MM.1S (cell line): ENCODE measurements at regions not wholly inside any gene's neighbourhood (a gene's known extent, or its start where the extent isn't known, plus 50 kb on each side); places are given as distances from the start of the nearest gene placed in this dataset.

Experiments
- DNase-seq: peaks from one replicate; pipeline ENCODE4 v3.0.0-alpha.2; 2015
- H2AFZ ChIP-seq: fragments of 300-600 bp; sonication (generic); 2 replicates; pipeline ENCODE4 v1.6.0; 2016; ENCODE audit warnings: antibody characterized with exemption, low read length
- H3F3A ChIP-seq: fragments of 300-600 bp; sonication (generic); 2 replicates; pipeline ENCODE4 v1.6.1; 2016; ENCODE audit warnings: mild to moderate bottlenecking, antibody characterized with exemption, low read length, moderate library complexity, mixed read lengths; ENCODE audit not compliant: insufficient read depth
- H3K27ac ChIP-seq: fragments of 300-600 bp; sonication (generic); 2 replicates; pipeline ENCODE4 v1.5.1; 2016; ENCODE audit warnings: mild to moderate bottlenecking, low read length
- H3K27me3 ChIP-seq: fragments of 300-600 bp; sonication (generic); replicated peaks from 2 replicates; pipeline ENCODE4 v1.6.0; 2016; ENCODE audit warnings: low read length; ENCODE audit not compliant: insufficient read depth
- H3K36me3 ChIP-seq: fragments of 300-600 bp; sonication (generic); replicated peaks from 2 replicates; pipeline ENCODE4 v1.6.1; 2016; ENCODE audit warnings: mild to moderate bottlenecking, low read length, mixed read lengths; ENCODE audit not compliant: insufficient read depth
- H3K4me1 ChIP-seq: fragments of 300-600 bp; sonication (generic); 2 replicates; pipeline ENCODE4 v1.6.1; 2016; ENCODE audit warnings: low read length, mixed read lengths
- H3K4me2 ChIP-seq: fragments of 300-600 bp; sonication (generic); 2 replicates; pipeline ENCODE4 v1.6.0; 2016; ENCODE audit warnings: low read depth, low read length
- H3K4me3 ChIP-seq: fragments of 300-600 bp; sonication (generic); 2 replicates; pipeline ENCODE4 v1.5.1; 2016; ENCODE audit warnings: low read length, mixed read lengths
- H3K79me2 ChIP-seq: fragments of 300-600 bp; sonication (generic); 2 replicates; pipeline ENCODE4 v1.6.1; 2016; ENCODE audit warnings: mixed run types, low read length, mixed read lengths
- H3K9ac ChIP-seq: fragments of 300-600 bp; sonication (generic); 2 replicates; pipeline ENCODE4 v1.6.1; 2016; ENCODE audit warnings: low read length, mixed read lengths
- H3K9me2 ChIP-seq: fragments of 300-600 bp; sonication (generic); replicated peaks from 2 replicates; pipeline ENCODE4 v1.6.1; 2016; ENCODE audit warnings: mild to moderate bottlenecking, low read length, mixed read lengths; ENCODE audit not compliant: insufficient read depth
- H3K9me3 ChIP-seq: fragments of 300-600 bp; sonication (generic); replicated peaks from 2 replicates; pipeline ENCODE4 v1.6.1; 2016; ENCODE audit warnings: mild to moderate bottlenecking, low read length, mixed read lengths; ENCODE audit not compliant: insufficient read depth
- H4K20me1 ChIP-seq: fragments of 300-600 bp; sonication (generic); 2 replicates; pipeline ENCODE4 v1.6.1; 2016; ENCODE audit warnings: mild to moderate bottlenecking, low read length, moderate library complexity, mixed read lengths; ENCODE audit not compliant: insufficient read depth
- CTCF ChIP-seq: fragments of 300-600 bp; sonication (generic); IDR thresholded peaks from 2 replicates; pipeline ENCODE4 v1.5.1; 2016; ENCODE audit warnings: antibody characterized with exemption, low read length, mixed read lengths
- EZH2 ChIP-seq: fragments of 300-600 bp; sonication (generic); optimal IDR thresholded peaks from 2 replicates; pipeline ENCODE3; 2017; ENCODE audit warnings: low read depth, mild to moderate bottlenecking, antibody characterized with exemption, low read length, mixed read lengths
- EZH2phosphoT487 ChIP-seq: fragments of 300-600 bp; sonication (generic); IDR thresholded peaks from 2 replicates; pipeline ENCODE4 v1.6.1; 2018; ENCODE audit warnings: antibody characterized with exemption, low read length

- Histone ChIP-seq H3K27ac (no peak overlapping the region), H3K4me3 (no peak overlapping the region), H3K9me2 (no peaks in the 10 kb centered on the region), H3K36me3 (no peaks in the 10 kb centered on the region), H2AFZ (no peak overlapping the region), H3K4me2 (no peak overlapping the region), H3F3A (no peaks in the 10 kb centered on the region), H4K20me1 (no peaks in the 10 kb centered on the region), H3K79me2 (no peaks in the 10 kb centered on the region), H3K27me3 (no peaks in the 10 kb centered on the region), H3K9me3 (no peaks in the 10 kb centered on the region), H3K4me1 (no peaks in the 10 kb centered on the region), H3K9ac (no peak overlapping the region)
- TF ChIP-seq CTCF (no peak), EZH2phosphoT487 (no peak), EZH2 (no peak)
- DNase-seq, result no peak
Measured at GRCh38 chr13:85498774-85499173, 300.4 kb downstream of the SLITRK6 start.

- Histone ChIP-seq H3K9me3 (no peaks in the 10 kb centered on the region), H3K9ac (no peak overlapping the region), H3K4me2 (no peak overlapping the region), H3F3A (no peaks in the 10 kb centered on the region), H3K36me3 (no peaks in the 10 kb centered on the region), H3K27ac (no peak overlapping the region), H3K79me2 (no peaks in the 10 kb centered on the region), H4K20me1 (no peaks in the 10 kb centered on the region), H3K4me3 (no peak overlapping the region), H3K9me2 (no peaks in the 10 kb centered on the region), H3K27me3 (no peaks in the 10 kb centered on the region), H3K4me1 (no peaks in the 10 kb centered on the region), H2AFZ (no peak overlapping the region)
- TF ChIP-seq CTCF, result no peak
- no peak for DNase-seq
Measured at GRCh38 chr13:85497652-85498051, 301.6 kb downstream of the SLITRK6 start.

- Histone ChIP-seq H3K36me3 (no peaks in the 10 kb centered on the region), H3K27ac (no peak overlapping the region), H3K4me3 (no peak overlapping the region), H3K9ac (no peak overlapping the region), H3K9me3 (no peaks in the 10 kb centered on the region), H3F3A (no peaks in the 10 kb centered on the region), H2AFZ (no peak overlapping the region), H3K27me3 (no peaks in the 10 kb centered on the region), H3K4me2 (no peak overlapping the region), H3K4me1 (no peaks in the 10 kb centered on the region), H3K9me2 (no peaks in the 10 kb centered on the region), H4K20me1 (no peaks in the 10 kb centered on the region), H3K79me2 (no peaks in the 10 kb centered on the region)
- no peak for TF ChIP-seq EZH2
- TF ChIP-seq EZH2phosphoT487, result no peak
- no peak for TF ChIP-seq CTCF
- no peak for DNase-seq
Measured at GRCh38 chr13:85492283-85492682, 306.9 kb downstream of the SLITRK6 start.

- Histone ChIP-seq H3K4me2 (no peak overlapping the region), H3K27me3 (no peaks in the 10 kb centered on the region), H2AFZ (no peak overlapping the region), H3K9me2 (no peaks in the 10 kb centered on the region), H3F3A (no peaks in the 10 kb centered on the region), H3K27ac (no peak overlapping the region), H3K4me1 (no peaks in the 10 kb centered on the region), H3K4me3 (no peak overlapping the region), H4K20me1 (no peaks in the 10 kb centered on the region), H3K9me3 (no peaks in the 10 kb centered on the region), H3K36me3 (no peaks in the 10 kb centered on the region), H3K79me2 (no peaks in the 10 kb centered on the region), H3K9ac (no peak overlapping the region)
- no peak for DNase-seq
- TF ChIP-seq EZH2phosphoT487, result no peak
- TF ChIP-seq CTCF, result no peak
- TF ChIP-seq EZH2, result no peak
Measured at GRCh38 chr13:85486663-85487062, 312.6 kb downstream of the SLITRK6 start.
